ENCODE measurements at regions not wholly inside any gene's neighbourhood (a gene's known extent, or its start where the extent isn't known, plus 50 kb on each side); places are given as distances from the start of the nearest gene placed in this dataset.

- no peak for DNase-seq (ENCODE audit: low read depth in 2 of 2, low spot score in 1 of 2)
These were observed 132.6 kb upstream of the PROK2 start for GRCh38 chr3:71917545-71917944.

DNA sequence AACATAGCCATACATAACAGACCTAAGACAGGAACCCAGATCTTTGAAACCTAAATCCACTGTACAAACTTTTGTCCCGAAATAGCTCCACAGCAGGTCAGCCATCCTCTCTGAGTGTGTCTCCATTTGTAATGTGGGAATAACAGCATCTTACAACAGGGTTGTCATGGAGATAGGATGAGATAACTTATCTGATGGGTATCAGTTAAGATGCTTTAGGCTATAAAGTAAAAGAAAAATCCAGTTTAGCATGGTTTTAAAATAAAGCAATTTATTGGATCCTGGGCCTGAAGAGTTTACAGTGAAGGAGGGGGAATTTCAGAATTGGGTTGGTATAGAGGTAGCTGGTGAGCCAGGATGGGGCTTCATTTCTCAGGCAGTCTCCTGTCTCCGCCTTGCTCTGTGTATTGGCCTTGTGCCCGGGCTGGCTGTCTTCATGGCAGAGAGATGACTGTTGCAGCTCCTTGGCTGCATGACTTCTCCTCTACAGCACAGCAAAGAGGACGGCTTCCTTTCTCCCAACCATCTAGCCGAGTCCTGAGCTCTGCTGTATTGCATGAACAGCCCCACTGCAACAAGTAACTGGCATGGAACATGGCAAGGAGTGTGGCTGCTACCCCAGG, 131.9 kb upstream of the PROK2 start:
- DNase-seq (ENCODE audit: low read depth in 2 of 2, low spot score in 1 of 2) = no peak

DNA sequence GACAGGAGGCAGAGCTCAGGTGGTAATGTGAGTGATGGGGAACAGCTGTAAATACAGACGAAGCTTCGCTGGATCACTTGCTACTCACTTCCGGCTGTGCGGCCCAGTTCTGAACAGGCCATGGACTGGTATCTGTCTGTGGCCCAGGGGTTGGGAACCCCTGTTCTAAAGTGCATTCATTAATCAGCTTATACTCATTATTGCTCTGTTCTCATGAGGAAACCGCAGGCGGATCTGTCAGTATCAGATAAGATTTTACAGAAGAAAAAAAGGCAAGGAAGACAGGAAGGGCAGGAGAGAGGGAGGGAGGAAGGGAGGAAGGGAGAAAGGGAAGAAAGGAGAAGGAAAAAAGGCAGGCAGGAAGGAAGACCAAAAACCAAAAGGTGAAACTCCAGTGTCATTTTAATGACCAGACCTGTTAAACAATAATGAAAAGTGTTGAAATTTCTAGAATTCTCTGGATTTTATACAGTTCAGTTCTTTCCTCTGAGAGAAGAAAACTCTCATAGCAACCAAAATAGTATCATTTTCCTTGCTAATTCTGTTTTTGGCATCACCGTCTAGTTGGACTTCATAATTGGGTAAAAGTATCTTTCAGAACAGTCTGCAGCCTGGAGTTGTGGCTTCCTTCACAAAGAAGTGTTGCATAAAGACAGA, 128.0 kb upstream of the PROK2 start:
- DNase-seq (ENCODE audit: low read depth in 2 of 2, low spot score in 1 of 2) = no peak

DNA sequence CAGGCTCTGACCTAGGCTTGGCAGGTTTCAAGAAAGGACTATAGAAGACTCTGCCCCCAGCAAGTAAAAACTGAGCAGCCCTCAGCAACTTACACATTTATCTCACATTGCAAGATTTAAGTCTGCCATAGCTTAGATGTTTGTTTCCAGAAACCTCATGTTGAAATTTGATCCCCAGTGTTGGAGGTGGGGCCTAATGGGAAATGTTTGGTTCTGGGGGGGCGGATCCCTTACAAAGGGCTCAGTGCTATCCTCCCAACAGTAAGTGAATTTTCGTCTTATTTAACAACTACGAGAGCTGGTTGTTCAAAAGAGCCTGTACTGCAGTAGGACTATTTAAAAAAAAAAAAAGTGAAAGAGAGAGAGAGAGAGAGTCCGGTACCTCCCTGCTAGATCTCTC, 125.2 kb upstream of the PROK2 start:
- no peak for DNase-seq (ENCODE audit: low read depth in 2 of 2, low spot score in 1 of 2)

DNA sequence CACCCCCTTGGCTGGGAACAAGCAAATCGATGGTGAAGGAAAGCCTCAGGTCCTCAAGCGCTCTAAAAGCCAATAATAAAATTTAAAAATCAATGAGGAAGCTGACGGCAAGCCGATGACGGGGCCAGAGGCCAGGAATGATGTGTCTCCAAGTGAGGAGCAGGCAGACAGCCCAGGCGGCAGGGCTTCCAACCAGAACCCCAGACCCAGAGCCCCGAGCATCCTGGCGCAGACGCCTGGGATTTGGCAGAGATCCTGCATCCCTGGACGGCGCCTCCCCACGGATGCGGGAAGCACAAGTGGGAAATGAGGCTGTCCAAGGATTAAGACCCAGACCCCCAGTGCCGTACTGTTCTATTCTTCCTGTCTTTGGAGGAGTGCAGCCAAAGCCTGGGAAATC, 123.0 kb upstream of the PROK2 start:
- no peak for DNase-seq (ENCODE audit: low read depth in 2 of 2, low spot score in 1 of 2)

GRCh38 chr3:71906976-71907375, 122.0 kb upstream of the PROK2 start:
- DNase-seq (ENCODE audit: low read depth in 2 of 2, low spot score in 1 of 2) = no peak

GRCh38 chr3:71905426-71905825, 120.5 kb upstream of the PROK2 start:
- DNase-seq (ENCODE audit: low read depth in 2 of 2, low spot score in 1 of 2) = no peak

- no peak for DNase-seq (ENCODE audit: low read depth in 2 of 2, low spot score in 1 of 2)
These were observed 119.0 kb upstream of the PROK2 start for GRCh38 chr3:71903936-71904335.

DNA sequence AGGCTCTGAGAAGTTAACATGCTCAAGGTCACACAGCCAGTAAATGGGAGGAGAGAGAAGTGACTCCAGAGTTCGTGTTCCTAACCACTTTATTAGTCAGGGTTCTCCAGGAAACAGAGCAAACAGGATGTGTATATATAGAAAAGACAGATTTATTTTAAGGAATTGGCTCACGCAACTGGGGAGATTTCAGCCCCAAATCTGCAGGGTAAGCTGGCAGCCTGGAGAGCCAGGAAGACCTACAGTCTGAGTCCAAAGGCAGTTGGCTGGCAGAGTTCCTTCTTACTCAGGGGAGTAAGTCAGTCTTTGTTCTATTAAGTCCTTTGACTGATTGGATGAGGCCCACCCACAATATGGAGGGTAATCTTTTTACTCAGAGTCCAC, 118.2 kb upstream of the PROK2 start:
- no peak for DNase-seq (ENCODE audit: low read depth in 2 of 2, low spot score in 1 of 2)

DNA sequence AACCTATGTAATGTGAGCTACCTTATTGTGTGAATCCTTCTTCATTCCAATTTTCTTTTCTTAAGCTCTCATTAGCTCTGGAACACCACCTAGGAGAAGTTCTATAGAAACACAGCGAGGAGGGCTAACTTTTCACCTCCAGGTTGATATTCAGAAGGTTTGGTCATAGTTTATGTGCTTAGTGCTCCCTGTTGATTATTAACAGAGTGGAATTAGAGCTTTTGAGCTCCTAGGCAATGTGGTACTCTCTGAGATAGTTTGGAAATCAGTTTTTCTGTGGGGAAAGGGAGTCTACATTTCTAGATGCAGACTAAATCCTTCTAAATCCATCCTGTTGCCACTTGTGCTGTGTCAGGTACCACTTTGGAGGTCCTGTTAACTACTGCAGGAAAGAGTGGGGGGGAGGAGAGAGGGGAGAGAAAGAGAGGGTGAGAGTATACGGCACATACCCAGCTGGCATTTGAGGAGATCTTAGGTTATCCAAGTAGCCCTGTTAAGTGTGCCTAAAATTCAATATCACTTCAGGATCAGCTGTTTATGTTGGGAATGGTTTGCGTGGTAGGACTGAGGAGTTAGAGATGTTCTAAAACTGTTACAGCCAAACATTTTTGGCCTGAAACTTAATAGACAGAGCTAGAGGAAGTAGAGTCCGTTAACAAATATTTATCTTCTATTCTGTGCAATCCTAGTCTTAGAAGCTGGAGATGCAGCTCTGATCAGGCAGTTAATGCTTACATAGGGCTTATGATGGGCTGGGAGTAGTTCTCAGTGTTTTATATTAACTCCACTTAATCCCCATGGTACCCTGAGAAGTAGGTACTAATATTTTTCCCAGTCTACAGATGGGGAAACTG, 117.5 kb upstream of the PROK2 start:
- no peak for DNase-seq (ENCODE audit: low read depth in 2 of 2, low spot score in 1 of 2)

DNA sequence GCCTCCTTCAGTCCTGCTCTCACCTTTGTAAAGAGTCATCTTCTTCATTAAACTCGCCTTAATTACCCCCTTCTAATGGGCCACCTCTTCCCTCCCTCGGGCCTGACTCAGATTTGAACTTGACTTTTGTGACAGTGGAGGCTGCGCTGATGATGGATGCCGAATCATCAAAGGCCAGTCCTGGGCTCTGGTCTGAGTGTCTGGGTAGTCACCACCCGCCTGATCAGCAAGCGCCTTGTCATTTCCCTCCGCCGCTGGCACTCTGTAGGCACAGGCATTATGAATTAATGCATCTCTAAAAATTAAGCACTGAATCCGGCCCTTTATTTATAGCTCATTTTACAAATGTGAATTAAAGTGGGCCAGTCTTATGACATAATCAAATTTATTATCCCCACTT, 116.7 kb upstream of the PROK2 start:
- DNase-seq (ENCODE audit: low read depth in 2 of 2, low spot score in 1 of 2) = no peak

DNA sequence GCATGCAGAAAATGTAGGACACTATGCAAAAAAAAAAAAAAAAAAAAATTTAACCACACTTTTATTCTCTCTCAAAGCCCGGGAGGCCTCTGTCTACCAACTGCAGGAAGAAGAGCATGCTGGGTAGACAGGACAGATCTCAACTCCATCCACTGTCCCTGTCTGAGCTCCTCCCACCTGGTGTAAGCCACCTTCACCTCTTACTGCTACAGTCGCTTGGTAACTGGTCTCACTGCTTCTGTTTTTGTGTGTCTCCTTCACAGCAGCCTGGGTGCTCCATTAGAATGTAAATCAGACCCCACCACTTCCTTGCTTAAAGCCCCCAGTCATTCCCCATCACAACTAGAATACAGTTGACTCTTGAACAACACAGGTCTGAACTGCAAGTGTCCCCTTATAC, 115.1 kb upstream of the PROK2 start:
- no peak for DNase-seq (ENCODE audit: low read depth in 2 of 2, low spot score in 1 of 2)

- DNase-seq (ENCODE audit: low read depth in 2 of 2, low spot score in 1 of 2) = no peak
These were observed 111.8 kb upstream of the PROK2 start for GRCh38 chr3:71896751-71897150.

DNA sequence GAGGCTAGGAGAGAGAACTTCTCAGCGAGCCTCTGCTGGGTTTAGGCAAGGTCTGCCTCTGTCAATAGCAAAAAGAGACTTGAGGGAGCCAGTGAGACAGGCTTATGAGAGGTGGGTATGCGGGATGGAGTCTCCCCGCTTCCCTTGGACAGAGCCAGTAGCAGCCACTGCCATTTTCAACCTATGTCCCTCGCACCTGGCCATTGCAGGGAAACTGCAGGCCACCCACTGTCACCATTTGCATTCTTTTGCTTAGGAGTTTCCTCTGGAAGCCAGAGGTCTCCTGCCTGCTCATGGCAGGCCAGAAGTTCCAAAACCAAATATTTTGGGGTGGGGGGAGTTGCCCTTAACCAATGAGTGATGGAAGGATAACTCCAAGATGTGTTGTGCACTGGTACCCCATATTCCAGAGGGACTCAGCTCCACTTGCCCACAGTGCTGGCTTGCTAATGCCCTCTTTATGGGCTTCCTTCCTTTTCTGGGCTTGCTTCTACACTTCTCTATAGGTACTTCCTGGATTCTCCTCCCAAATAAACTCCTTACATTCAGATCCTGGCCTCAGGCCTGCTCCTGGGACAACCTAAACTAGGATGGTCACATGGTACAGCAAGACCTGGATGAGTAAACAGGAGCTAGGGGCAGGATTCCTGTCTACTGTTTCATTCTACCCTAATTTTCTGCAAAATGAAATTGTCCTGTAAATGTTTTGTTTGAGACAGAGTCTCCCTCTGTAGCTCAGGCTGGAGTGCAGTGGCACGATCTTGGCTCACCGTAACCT, 108.9 kb upstream of the PROK2 start:
- no peak for DNase-seq (ENCODE audit: low read depth in 2 of 2, low spot score in 1 of 2)

DNA sequence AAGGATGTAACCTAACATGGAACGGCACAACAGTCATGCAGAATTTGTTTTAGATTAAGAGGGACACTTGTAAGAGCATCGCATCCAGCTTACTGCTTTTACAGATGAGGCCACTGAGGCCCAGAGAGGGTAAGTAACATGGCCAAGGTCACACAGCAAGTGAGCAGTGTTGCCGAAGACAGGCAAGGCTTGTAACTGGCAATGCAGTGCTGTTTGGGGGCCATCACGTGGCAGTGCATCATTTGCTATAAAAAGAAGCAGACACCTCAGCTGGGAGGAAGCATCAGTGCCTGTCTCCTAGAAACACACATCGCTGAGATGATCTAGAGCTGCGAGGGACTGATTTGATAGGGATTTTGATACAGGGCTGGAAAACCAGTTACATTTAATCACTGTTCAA, 108.2 kb upstream of the PROK2 start:
- DNase-seq (ENCODE audit: low read depth in 2 of 2, low spot score in 1 of 2) = no peak

GRCh38 chr3:71891483-71891882, 106.5 kb upstream of the PROK2 start:
- DNase-seq (ENCODE audit: low read depth in 2 of 2, low spot score in 1 of 2) = no peak

DNA sequence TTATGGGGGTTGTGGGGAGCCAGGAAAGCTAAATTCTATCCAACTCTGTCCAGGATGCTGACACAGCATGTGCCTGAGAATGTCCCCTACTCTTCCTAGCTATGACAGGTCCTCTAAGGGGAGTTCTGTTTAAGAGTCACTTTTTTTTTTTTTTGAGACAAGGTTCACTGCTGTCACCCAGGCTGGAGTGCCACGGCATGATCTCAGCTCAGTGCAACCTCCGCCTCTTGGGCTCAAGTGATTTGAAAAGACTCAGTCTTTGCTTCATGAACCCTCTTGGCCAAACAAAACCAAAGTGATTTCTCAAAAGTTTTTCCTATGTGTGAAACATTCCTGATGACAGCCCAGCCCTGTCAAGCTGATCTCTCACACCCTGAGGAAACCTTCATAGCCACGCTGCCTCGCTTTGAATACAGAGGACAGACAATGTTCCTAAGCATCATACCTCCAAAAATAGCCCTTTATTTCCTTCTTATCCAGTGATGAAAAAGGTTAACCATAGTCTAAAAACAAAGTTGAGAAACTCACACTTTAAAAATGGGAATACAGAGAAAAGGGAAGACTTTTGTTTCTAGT, 105.5 kb upstream of the PROK2 start:
- no peak for DNase-seq (ENCODE audit: low read depth in 2 of 2, low spot score in 1 of 2)

GRCh38 chr3:71887256-71887655, 102.3 kb upstream of the PROK2 start:
- no peak for DNase-seq (ENCODE audit: low read depth in 2 of 2, low spot score in 1 of 2)

- no peak for DNase-seq (ENCODE audit: low read depth in 2 of 2, low spot score in 1 of 2)
These were observed 100.1 kb upstream of the PROK2 start for GRCh38 chr3:71885006-71885405.

GRCh38 chr3:71881732-71882131, 96.8 kb upstream of the PROK2 start:
- no peak for DNase-seq (ENCODE audit: low read depth in 2 of 2, low spot score in 1 of 2)

DNA sequence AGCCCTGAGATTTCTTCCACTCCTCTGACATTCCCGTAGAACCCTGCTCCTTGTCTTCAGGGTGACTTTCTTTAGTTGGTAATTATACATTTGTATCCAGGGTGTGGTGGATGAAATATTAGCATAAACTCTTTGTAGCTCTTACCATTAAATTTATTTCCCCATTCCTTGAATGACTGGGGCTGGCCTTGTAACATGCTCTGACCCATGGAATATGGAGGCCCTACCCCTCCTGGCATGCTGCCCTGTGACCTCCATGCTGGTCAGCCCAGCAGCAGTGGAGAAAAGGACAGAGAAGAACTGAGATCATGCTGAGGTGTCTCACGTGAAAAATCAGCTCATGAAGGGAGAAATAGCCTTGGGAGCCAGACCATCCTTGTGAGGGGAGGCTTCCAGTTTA, 96.1 kb upstream of the PROK2 start:
- DNase-seq (ENCODE audit: low read depth in 2 of 2, low spot score in 1 of 2) = no peak

Data from stimulated activated CD8-positive, alpha-beta memory T cell treated with anti-CD3 and anti-CD28 coated beads, Interleukin-4, amount 100 ng/mL, for 1 hour (primary cell).